ENCODE measurements at regions not wholly inside any gene's neighbourhood (a gene's known extent, or its start where the extent isn't known, plus 50 kb on each side); places are given as distances from the start of the nearest gene placed in this dataset.

- TF ChIP-seq CTCF (conservative IDR thresholded peaks at IDR 0.05; ENCODE audit: low read depth, low read length) (no peak), EZH2 (IDR thresholded peaks at IDR 0.05; ENCODE audit: borderline replicate concordance, low read depth, low read length, poor library complexity, severe bottlenecking) (no peak)
Measured at GRCh38 chr2:11069566-11070185, 85.6 kb upstream of the SLC66A3 start.
